ENCODE measurements at regions not wholly inside any gene's neighbourhood (a gene's known extent, or its start where the extent isn't known, plus 50 kb on each side); places are given as distances from the start of the nearest gene placed in this dataset.

DNA sequence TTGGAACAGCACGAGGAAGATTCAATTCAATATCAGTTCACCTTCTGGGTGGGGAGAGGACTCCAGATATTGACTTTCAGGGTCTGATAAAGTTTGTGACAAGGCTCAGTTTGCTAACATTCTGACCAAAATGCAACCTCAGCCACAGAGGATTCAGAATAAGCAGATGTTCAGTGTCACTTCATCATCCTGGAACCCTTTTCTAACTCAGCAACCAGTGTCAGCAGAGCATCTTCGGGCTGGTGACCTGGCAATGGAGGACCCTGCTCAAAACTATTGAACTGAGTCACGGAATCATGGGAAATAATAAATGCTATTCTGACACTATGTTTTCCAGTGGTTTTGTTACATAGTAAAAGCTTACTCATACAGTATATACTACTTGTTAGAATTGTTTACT lies 433.4 kb upstream of the CFAP20DC start:
- TF ChIP-seq, protein P1, sequence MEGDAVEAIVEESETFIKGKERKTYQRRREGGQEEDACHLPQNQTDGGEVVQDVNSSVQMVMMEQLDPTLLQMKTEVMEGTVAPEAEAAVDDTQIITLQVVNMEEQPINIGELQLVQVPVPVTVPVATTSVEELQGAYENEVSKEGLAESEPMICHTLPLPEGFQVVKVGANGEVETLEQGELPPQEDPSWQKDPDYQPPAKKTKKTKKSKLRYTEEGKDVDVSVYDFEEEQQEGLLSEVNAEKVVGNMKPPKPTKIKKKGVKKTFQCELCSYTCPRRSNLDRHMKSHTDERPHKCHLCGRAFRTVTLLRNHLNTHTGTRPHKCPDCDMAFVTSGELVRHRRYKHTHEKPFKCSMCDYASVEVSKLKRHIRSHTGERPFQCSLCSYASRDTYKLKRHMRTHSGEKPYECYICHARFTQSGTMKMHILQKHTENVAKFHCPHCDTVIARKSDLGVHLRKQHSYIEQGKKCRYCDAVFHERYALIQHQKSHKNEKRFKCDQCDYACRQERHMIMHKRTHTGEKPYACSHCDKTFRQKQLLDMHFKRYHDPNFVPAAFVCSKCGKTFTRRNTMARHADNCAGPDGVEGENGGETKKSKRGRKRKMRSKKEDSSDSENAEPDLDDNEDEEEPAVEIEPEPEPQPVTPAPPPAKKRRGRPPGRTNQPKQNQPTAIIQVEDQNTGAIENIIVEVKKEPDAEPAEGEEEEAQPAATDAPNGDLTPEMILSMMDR (IDR thresholded peaks at IDR 0.05) = no peak
- no peak for TF ChIP-seq POLR2A (IDR thresholded peaks at IDR 0.05; ENCODE audit: low read depth)
- no peak for TF ChIP-seq EP300 (IDR thresholded peaks at IDR 0.05)
